Raji (cell line): ENCODE measurements at regions not wholly inside any gene's neighbourhood (a gene's known extent, or its start where the extent isn't known, plus 50 kb on each side); places are given as distances from the start of the nearest gene placed in this dataset.

Experiments used
- POLR2A ChIP-seq: IDR thresholded peaks from 2 replicates; pipeline ENCODE4 v1.6.1; 2011; ENCODE audit warnings: low read depth, low read length, control low read depth; ENCODE audit not compliant: insufficient read depth

GRCh38 chr6:113141901-113142300 lies 715.2 kb upstream of the MARCKS start:
- no peak for TF ChIP-seq POLR2A

- TF ChIP-seq POLR2A, result no peak
Measured at GRCh38 chr6:113142671-113143174, 714.4 kb upstream of the MARCKS start.

- TF ChIP-seq POLR2A, result no peak
Measured at GRCh38 chr6:113143206-113143605, 713.9 kb upstream of the MARCKS start.

- TF ChIP-seq POLR2A, result no peak
Measured at GRCh38 chr6:113144117-113144516, 713.0 kb upstream of the MARCKS start.

- TF ChIP-seq POLR2A, result no peak
Measured at GRCh38 chr6:113146878-113147277, 710.3 kb upstream of the MARCKS start.

GRCh38 chr6:113147544-113147943 lies 709.6 kb upstream of the MARCKS start:
- no peak for TF ChIP-seq POLR2A

GRCh38 chr6:113148566-113148965 lies 708.6 kb upstream of the MARCKS start:
- TF ChIP-seq POLR2A, result no peak

GRCh38 chr6:113149511-113149910 lies 707.6 kb upstream of the MARCKS start:
- no peak for TF ChIP-seq POLR2A

- TF ChIP-seq POLR2A, result no peak
Measured at GRCh38 chr6:113160306-113161017, 696.7 kb upstream of the MARCKS start.

- TF ChIP-seq POLR2A, result no peak
Measured at GRCh38 chr6:113161018-113161315, 696.2 kb upstream of the MARCKS start.

GRCh38 chr6:113162739-113163138 lies 694.4 kb upstream of the MARCKS start:
- no peak for TF ChIP-seq POLR2A

GRCh38 chr6:113168057-113168456 lies 689.1 kb upstream of the MARCKS start:
- TF ChIP-seq POLR2A, result no peak

GRCh38 chr6:113169484-113169883 lies 687.7 kb upstream of the MARCKS start:
- no peak for TF ChIP-seq POLR2A

GRCh38 chr6:113170454-113170853 lies 686.7 kb upstream of the MARCKS start:
- TF ChIP-seq POLR2A, result no peak

GRCh38 chr6:113171882-113172281 lies 685.3 kb upstream of the MARCKS start:
- TF ChIP-seq POLR2A, result no peak

GRCh38 chr6:113172531-113172966 lies 684.6 kb upstream of the MARCKS start:
- TF ChIP-seq POLR2A, result no peak

GRCh38 chr6:113178349-113178748 lies 678.8 kb upstream of the MARCKS start:
- TF ChIP-seq POLR2A, result no peak
